Breast epithelium (tissue), 3 donors: ENCODE measurements at regions not wholly inside any gene's neighbourhood (a gene's known extent, or its start where the extent isn't known, plus 50 kb on each side); places are given as distances from the start of the nearest gene placed in this dataset.

Experiments used
- POLR2A ChIP-seq: fragments of 450-650 bp; IDR thresholded peaks from one replicate; pipeline ENCODE4 v1.6.1; 2016; ENCODE audit warnings: antibody characterized with exemption, mild to moderate bottlenecking, moderate library complexity
- POLR2AphosphoS5 ChIP-seq, 3 donors: sonication (generic); formaldehyde crosslinking; IDR thresholded peaks; one replicate each; pipeline ENCODE4 v1.6.1; 2017; ENCODE audit warnings: antibody characterized with exemption in 3 of 3
- TF ChIP-seq, protein P1 (sequence below), 3 donors: fragments of 450-650 bp; IDR thresholded peaks; one replicate each; pipeline ENCODE4 v1.5.1; 2016 to 2017; ENCODE audit warnings: antibody characterized with exemption in 3 of 3, mild to moderate bottlenecking in 3 of 3, moderate library complexity in 3 of 3

DNA sequence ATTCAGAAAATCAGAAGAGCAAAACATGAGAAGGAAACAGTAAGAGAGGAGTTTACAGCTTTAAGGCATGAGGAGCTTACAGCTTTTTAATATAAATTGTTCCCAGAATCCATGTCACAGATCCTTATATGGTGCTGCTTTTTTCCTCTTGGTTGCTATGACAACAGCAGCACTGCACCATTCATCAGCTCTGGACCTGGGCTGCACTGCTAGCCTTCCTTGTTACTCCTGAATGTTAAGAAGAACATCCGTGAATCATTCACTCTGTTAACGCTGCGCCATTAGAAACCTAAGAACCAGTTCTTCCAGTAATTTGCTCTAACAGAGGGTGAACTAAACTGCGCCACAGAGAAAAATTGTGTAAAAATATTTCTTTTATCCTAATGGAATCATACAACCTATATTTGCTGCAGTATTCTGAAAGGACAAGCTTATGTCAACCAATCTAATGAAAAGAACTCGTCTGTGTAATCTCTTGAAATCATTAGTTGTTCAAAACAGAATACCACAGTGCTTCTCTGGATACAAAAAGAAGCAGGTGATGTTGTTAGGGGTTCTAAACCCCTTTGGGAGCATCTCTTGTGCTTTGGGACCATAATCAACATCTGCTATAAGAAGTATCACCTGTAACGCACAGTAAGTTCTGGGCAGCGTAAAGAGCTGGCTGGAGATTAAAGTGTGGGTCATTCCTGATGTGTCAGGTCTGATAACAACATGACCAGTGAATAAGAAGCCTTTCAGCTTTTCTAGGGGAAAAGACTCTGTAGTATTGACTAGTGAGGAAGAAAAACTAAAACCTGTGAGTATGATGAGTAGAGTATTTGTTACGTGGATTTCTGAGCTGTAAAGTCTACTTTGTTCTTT lies 151.2 kb downstream of the TANC2 start:
- TF ChIP-seq, protein P1, sequence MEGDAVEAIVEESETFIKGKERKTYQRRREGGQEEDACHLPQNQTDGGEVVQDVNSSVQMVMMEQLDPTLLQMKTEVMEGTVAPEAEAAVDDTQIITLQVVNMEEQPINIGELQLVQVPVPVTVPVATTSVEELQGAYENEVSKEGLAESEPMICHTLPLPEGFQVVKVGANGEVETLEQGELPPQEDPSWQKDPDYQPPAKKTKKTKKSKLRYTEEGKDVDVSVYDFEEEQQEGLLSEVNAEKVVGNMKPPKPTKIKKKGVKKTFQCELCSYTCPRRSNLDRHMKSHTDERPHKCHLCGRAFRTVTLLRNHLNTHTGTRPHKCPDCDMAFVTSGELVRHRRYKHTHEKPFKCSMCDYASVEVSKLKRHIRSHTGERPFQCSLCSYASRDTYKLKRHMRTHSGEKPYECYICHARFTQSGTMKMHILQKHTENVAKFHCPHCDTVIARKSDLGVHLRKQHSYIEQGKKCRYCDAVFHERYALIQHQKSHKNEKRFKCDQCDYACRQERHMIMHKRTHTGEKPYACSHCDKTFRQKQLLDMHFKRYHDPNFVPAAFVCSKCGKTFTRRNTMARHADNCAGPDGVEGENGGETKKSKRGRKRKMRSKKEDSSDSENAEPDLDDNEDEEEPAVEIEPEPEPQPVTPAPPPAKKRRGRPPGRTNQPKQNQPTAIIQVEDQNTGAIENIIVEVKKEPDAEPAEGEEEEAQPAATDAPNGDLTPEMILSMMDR (IDR thresholded peaks at IDR 0.05): no peak
- no peak for TF ChIP-seq POLR2A
- TF ChIP-seq POLR2AphosphoS5 (IDR thresholded peaks at IDR 0.05): no peak
